HG02623 (cell line): ENCODE measurements at regions not wholly inside any gene's neighbourhood (a gene's known extent, or its start where the extent isn't known, plus 50 kb on each side); places are given as distances from the start of the nearest gene placed in this dataset.

Experiments used
- ATAC-seq: cut with Tn5 transposase; IDR thresholded peaks from one replicate; pipeline ENCODE4 v1.9.1; 2021; ENCODE audit warnings: moderate library complexity; ENCODE audit not compliant: unreplicated experiment

GRCh38 chr1:229102741-229103391 lies 168.0 kb upstream of the RAB4A start:
- no peak for ATAC-seq

GRCh38 chr1:229104654-229105053 lies 166.3 kb upstream of the RAB4A start:
- no peak for ATAC-seq

- no peak for ATAC-seq
Observed at GRCh38 chr1:229105109-229105508, 165.8 kb upstream of the RAB4A start.

GRCh38 chr1:229105822-229106525 lies 164.9 kb upstream of the RAB4A start:
- no peak for ATAC-seq

GRCh38 chr1:229106526-229107125 lies 164.3 kb upstream of the RAB4A start:
- ATAC-seq, result no peak

GRCh38 chr1:229107304-229107815 lies 163.6 kb upstream of the RAB4A start:
- ATAC-seq, result no peak

GRCh38 chr1:229107972-229108371 lies 162.9 kb upstream of the RAB4A start:
- ATAC-seq, result no peak

- ATAC-seq, result no peak
Observed at GRCh38 chr1:229108598-229109201, 162.2 kb upstream of the RAB4A start.

GRCh38 chr1:229109320-229109761 lies 161.6 kb upstream of the RAB4A start:
- ATAC-seq, result no peak

GRCh38 chr1:229110986-229111385 lies 159.9 kb upstream of the RAB4A start:
- ATAC-seq, result no peak

GRCh38 chr1:229111703-229112319 lies 159.1 kb upstream of the RAB4A start:
- ATAC-seq, result no peak

GRCh38 chr1:229112832-229113548 lies 157.9 kb upstream of the RAB4A start:
- no peak for ATAC-seq

GRCh38 chr1:229114315-229114714 lies 156.6 kb upstream of the RAB4A start:
- ATAC-seq, result no peak

- ATAC-seq, result no peak
Observed at GRCh38 chr1:229114850-229115365, 156.0 kb upstream of the RAB4A start.

GRCh38 chr1:229116114-229116513 lies 154.8 kb upstream of the RAB4A start:
- no peak for ATAC-seq

- no peak for ATAC-seq
Observed at GRCh38 chr1:229117664-229118300, 153.1 kb upstream of the RAB4A start.

GRCh38 chr1:229118477-229119061 lies 152.3 kb upstream of the RAB4A start:
- ATAC-seq, result no peak

GRCh38 chr1:229119161-229119560 lies 151.8 kb upstream of the RAB4A start:
- no peak for ATAC-seq

GRCh38 chr1:229119876-229120275 lies 151.0 kb upstream of the RAB4A start:
- no peak for ATAC-seq
